Thoracic aorta (tissue), 2 donors: ENCODE measurements at regions not wholly inside any gene's neighbourhood (a gene's known extent, or its start where the extent isn't known, plus 50 kb on each side); places are given as distances from the start of the nearest gene placed in this dataset.

Source experiments
- ATAC-seq: fragments of 150-250 bp; one replicate; pipeline ENCODE4 v1.8.0; 2017; ENCODE audit warnings: low read depth; ENCODE audit not compliant: insufficient number of reproducible peaks, low FRiP score
- DNase-seq: peaks from one replicate; pipeline ENCODE4 v3.0.0-alpha.2; 2020; ENCODE audit warnings: low spot score
- H3K27ac ChIP-seq, 2 donors: fragments of 200-600 bp; sonication (generic); 1 replicate in 1 of 2; 2 replicates in 1 of 2; pipeline ENCODE4 v1.5.1; 2016; ENCODE audit warnings: mild to moderate bottlenecking in 2 of 2, moderate library complexity in 2 of 2
- H3K27me3 ChIP-seq: fragments of 200-600 bp; sonication (generic); replicated peaks from 2 replicates; pipeline ENCODE4 v1.6.0; 2016; ENCODE audit warnings: mild to moderate bottlenecking; ENCODE audit not compliant: insufficient read depth
- H3K36me3 ChIP-seq: fragments of 200-600 bp; sonication (generic); one replicate; pipeline ENCODE4 v1.5.1; 2016
- H3K4me1 ChIP-seq, 2 donors: fragments of 200-600 bp; sonication (generic); 1 replicate in 1 of 2; 2 replicates in 1 of 2; pipeline versions ENCODE4 v1.5.1 to v1.6.0; 2016; ENCODE audit warnings: low read depth in 2 of 2, mild to moderate bottlenecking in 1 of 2; ENCODE audit not compliant: control insufficient read depth in 1 of 2
- H3K4me3 ChIP-seq: fragments of 200-600 bp; sonication (generic); 2 replicates; pipeline ENCODE4 v1.5.1; 2016; ENCODE audit warnings: mild to moderate bottlenecking
- H3K9me3 ChIP-seq: fragments of 200-600 bp; sonication (generic); 2 replicates; pipeline ENCODE4 v1.5.1; 2016
- TF ChIP-seq, protein P1 (sequence below): fragments of 200-600 bp; sonication (generic); IDR thresholded peaks from one replicate; pipeline ENCODE4 v1.5.1; 2019; ENCODE audit warnings: antibody characterized with exemption

DNA sequence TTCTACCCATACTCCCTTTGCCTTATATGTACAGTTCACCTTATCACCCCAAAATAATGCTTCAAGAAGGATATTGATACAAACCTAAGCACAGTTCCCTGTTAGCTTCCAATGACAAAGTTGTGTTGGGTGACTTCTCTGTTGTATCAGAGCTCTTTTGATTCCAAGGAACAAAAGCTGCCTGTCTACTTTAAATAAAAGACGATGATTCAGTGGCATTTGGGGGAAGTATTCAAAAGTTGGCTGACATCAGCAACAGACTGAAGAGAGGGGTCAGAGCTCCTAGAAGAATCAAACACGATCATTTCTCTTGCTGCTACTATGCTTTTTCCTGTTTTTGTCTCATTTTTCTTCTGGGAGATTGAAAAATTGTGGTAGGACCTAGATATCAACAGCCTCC is 69.4 kb upstream of the CA10 start:
- no peak for DNase-seq
- TF ChIP-seq, protein P1, sequence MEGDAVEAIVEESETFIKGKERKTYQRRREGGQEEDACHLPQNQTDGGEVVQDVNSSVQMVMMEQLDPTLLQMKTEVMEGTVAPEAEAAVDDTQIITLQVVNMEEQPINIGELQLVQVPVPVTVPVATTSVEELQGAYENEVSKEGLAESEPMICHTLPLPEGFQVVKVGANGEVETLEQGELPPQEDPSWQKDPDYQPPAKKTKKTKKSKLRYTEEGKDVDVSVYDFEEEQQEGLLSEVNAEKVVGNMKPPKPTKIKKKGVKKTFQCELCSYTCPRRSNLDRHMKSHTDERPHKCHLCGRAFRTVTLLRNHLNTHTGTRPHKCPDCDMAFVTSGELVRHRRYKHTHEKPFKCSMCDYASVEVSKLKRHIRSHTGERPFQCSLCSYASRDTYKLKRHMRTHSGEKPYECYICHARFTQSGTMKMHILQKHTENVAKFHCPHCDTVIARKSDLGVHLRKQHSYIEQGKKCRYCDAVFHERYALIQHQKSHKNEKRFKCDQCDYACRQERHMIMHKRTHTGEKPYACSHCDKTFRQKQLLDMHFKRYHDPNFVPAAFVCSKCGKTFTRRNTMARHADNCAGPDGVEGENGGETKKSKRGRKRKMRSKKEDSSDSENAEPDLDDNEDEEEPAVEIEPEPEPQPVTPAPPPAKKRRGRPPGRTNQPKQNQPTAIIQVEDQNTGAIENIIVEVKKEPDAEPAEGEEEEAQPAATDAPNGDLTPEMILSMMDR, result no peak
- H3K27ac ChIP-seq, result no peak overlapping the region
- H3K4me3 ChIP-seq, result no peak overlapping the region
- no peaks in the 10 kb centered on the region for H3K4me1 ChIP-seq
- no peaks in the 10 kb centered on the region for H3K36me3 ChIP-seq
- H3K9me3 ChIP-seq, result no peaks in the 10 kb centered on the region
- no peak for ATAC-seq
- H3K27me3 ChIP-seq, result no peaks in the 10 kb centered on the region

DNA sequence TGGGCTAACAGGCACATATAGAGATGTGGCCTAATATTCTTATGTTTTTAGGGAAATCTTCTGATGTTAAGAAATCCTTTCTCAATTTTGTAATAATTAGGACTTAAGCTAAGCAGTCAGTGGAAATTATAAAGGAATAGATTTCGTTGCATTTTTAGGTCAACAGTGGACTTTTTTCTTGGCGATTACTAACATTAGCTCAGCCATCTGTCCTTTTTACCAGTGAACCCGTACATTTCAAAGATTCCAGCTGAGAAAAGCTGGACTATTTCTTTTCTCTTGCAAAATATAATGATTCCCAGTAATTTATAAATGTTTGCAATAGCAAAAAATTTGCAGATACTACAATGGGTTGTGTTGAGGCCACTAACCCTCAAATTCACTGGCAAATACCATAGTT is 54.9 kb upstream of the CA10 start:
- H3K4me3 ChIP-seq, result no peak overlapping the region
- H3K27ac ChIP-seq, result no peak overlapping the region
- ATAC-seq (no peak), DNase-seq (no peak)
- TF ChIP-seq, protein P1, result no peak
- no peaks in the 10 kb centered on the region for H3K9me3 ChIP-seq
- no peaks in the 10 kb centered on the region for H3K36me3 ChIP-seq
- no peaks in the 10 kb centered on the region for H3K4me1 ChIP-seq
- H3K27me3 ChIP-seq, result no peaks in the 10 kb centered on the region

DNA sequence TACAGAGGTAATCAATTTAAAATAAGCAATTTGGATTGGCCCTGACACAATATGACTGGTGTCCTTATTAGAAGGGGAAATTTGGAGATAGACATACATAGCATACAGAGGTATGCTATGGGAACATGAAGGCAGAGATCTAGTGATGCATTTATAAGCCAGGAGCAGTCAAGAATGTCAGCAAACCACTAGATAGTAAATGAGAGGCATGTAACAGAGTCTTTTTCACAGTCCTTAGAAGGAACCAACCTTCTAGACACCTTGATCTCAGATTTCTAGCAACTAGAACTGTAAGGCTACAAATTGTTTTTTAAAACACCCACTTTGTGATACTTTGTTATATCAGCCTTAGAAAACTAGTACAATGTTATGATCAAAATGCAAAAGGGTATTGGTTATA is 54.3 kb upstream of the CA10 start:
- TF ChIP-seq, protein P1, result no peak

DNA sequence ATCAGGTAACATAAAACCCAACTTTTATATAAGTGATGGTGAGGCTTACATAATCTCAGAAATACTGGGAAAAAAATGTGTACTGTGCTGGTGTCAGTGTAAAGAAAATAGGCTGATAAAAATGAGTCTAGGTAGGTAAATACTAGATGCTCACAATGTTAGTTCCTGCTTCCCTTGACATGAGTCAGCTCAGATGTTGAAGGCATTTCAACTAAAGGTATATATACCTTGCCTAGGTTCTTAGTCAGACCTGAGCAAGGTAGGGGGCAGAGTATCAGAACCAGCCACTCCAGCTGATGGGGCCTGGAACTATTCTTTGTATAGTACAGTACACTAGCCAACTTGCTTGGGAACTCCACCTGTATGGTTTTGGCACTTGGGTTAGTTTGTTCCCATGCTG is 51.0 kb upstream of the CA10 start:
- no peaks in the 10 kb centered on the region for H3K27me3 ChIP-seq
- no peak overlapping the region for H3K27ac ChIP-seq
- H3K4me3 ChIP-seq, result no peak overlapping the region
- no peak for DNase-seq
- no peaks in the 10 kb centered on the region for H3K4me1 ChIP-seq
- H3K9me3 ChIP-seq, result no peaks in the 10 kb centered on the region
- TF ChIP-seq, protein P1, result no peak
- H3K36me3 ChIP-seq, result no peaks in the 10 kb centered on the region
- ATAC-seq, result no peak

More for the DNA sequence above, 54.3 kb upstream of the CA10 start:
- no peak overlapping the region for H3K4me3 ChIP-seq
- H3K27me3 ChIP-seq, result no peaks in the 10 kb centered on the region
- no peaks in the 10 kb centered on the region for H3K9me3 ChIP-seq
- no peaks in the 10 kb centered on the region for H3K36me3 ChIP-seq
- H3K4me1 ChIP-seq, result no peaks in the 10 kb centered on the region
- no peak overlapping the region for H3K27ac ChIP-seq
- ATAC-seq, result no peak
- no peak for DNase-seq
